Breast epithelium (tissue), 4 donors: ENCODE measurements at regions not wholly inside any gene's neighbourhood (a gene's known extent, or its start where the extent isn't known, plus 50 kb on each side); places are given as distances from the start of the nearest gene placed in this dataset.

Experiments
- DNase-seq, 2 donors: peaks; one replicate each; pipeline ENCODE4 v3.0.0-alpha.2; 2019; ENCODE audit warnings: low spot score in 2 of 2
- H3K27ac ChIP-seq, 2 donors: fragments of 200-600 bp; sonication (generic) in 1 of 2; one replicate each; pipeline ENCODE4 v1.5.1; 2016 to 2019; ENCODE audit warnings: mild to moderate bottlenecking in 1 of 2
- H3K27me3 ChIP-seq, 2 donors: fragments of 200-600 bp; sonication (generic) in 1 of 2; one replicate each; pipeline versions ENCODE4 v1.5.1 to v1.6.0; 2017 to 2019; ENCODE audit warnings: control low read depth in 1 of 2, mild to moderate bottlenecking in 1 of 2
- H3K36me3 ChIP-seq: fragments of 200-600 bp; one replicate; pipeline ENCODE4 v1.5.1; 2019
- H3K4me1 ChIP-seq, 2 donors: fragments of 200-600 bp; sonication (generic); one replicate each; pipeline ENCODE4 v1.5.1; 2016 to 2019; ENCODE audit warnings: control low read depth in 1 of 2
- H3K4me3 ChIP-seq, 3 donors: fragments of 200-600 bp; sonication (generic); 1 replicate in 2 of 3; 2 replicates in 1 of 3; pipeline ENCODE4 v1.5.1; 2016 to 2019; ENCODE audit warnings: mild to moderate bottlenecking in 3 of 3, moderate library complexity in 2 of 3
- H3K9me3 ChIP-seq, 2 donors: fragments of 200-600 bp; sonication (generic) in 1 of 2; one replicate each; pipeline ENCODE4 v1.5.1; 2016 to 2019; ENCODE audit warnings: control low read depth in 1 of 2
- POLR2A ChIP-seq: fragments of 450-650 bp; IDR thresholded peaks from one replicate; pipeline ENCODE4 v1.6.1; 2016; ENCODE audit warnings: antibody characterized with exemption, mild to moderate bottlenecking, moderate library complexity
- POLR2AphosphoS5 ChIP-seq, 3 donors: sonication (generic); formaldehyde crosslinking; IDR thresholded peaks; one replicate each; pipeline ENCODE4 v1.6.1; 2017; ENCODE audit warnings: antibody characterized with exemption in 3 of 3
- intact Hi-C: fragments of 100-400 bp; cut with DNase I; formaldehyde crosslinking; loops from one replicate; pipeline ENCODE4 v1.15.1; 2023; ENCODE audit warnings: low total_unique reads
- TF ChIP-seq, protein P1 (sequence below), 3 donors: fragments of 450-650 bp; IDR thresholded peaks; one replicate each; pipeline ENCODE4 v1.5.1; 2016 to 2017; ENCODE audit warnings: antibody characterized with exemption in 3 of 3, mild to moderate bottlenecking in 3 of 3, moderate library complexity in 3 of 3

- H3K9me3 ChIP-seq, result no peaks in the 10 kb centered on the region
- DNase-seq, result no peak
- no peak overlapping the region for H3K4me3 ChIP-seq
- intact Hi-C loops, result no loop called here
- no peaks in the 10 kb centered on the region for H3K4me1 ChIP-seq
- TF ChIP-seq POLR2A (no peak), POLR2AphosphoS5 (IDR thresholded peaks at IDR 0.05) (no peak)
- TF ChIP-seq, protein P1, sequence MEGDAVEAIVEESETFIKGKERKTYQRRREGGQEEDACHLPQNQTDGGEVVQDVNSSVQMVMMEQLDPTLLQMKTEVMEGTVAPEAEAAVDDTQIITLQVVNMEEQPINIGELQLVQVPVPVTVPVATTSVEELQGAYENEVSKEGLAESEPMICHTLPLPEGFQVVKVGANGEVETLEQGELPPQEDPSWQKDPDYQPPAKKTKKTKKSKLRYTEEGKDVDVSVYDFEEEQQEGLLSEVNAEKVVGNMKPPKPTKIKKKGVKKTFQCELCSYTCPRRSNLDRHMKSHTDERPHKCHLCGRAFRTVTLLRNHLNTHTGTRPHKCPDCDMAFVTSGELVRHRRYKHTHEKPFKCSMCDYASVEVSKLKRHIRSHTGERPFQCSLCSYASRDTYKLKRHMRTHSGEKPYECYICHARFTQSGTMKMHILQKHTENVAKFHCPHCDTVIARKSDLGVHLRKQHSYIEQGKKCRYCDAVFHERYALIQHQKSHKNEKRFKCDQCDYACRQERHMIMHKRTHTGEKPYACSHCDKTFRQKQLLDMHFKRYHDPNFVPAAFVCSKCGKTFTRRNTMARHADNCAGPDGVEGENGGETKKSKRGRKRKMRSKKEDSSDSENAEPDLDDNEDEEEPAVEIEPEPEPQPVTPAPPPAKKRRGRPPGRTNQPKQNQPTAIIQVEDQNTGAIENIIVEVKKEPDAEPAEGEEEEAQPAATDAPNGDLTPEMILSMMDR (IDR thresholded peaks at IDR 0.05), result no peak
- no peaks in the 10 kb centered on the region for H3K36me3 ChIP-seq
- H3K27me3 ChIP-seq, result no peaks in the 10 kb centered on the region
- no peak overlapping the region for H3K27ac ChIP-seq
Measured at GRCh38 chr9:30482499-30482898, 1901.9 kb upstream of the ACO1 start.

GRCh38 chr9:30484690-30485089, 1899.8 kb upstream of the ACO1 start:
- intact Hi-C loops, result no loop called here
- no peaks in the 10 kb centered on the region for H3K36me3 ChIP-seq

DNA sequence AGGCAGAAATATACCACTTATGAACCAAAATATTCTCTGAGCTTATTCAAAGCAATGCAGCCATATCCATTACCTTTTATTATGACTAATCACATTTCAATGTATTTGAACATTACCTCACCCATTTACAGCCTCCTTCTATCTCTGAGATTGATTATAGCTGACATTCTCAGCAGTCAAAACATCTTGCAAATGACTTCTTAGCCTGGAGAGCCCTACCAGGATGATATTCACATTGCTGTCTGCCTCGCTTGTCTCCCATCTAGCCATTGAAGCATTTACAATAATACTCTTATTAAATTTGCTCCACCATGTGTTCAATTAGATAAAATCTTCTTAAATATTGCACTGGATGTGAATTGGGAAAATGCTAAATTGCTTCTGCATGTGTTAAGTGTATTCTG, 1879.9 kb upstream of the ACO1 start:
- no peak for DNase-seq
- no peak for TF ChIP-seq POLR2A
- TF ChIP-seq, protein P1 (IDR thresholded peaks at IDR 0.05), result no peak
- TF ChIP-seq POLR2AphosphoS5 (IDR thresholded peaks at IDR 0.05), result no peak
- H3K4me3 ChIP-seq, result no peak overlapping the region
- H3K27me3 ChIP-seq, result no peaks in the 10 kb centered on the region
- intact Hi-C loops, result no loop called here
- no peaks in the 10 kb centered on the region for H3K9me3 ChIP-seq
- no peak overlapping the region for H3K27ac ChIP-seq
- peaks cover 4% of the 10 kb centered on the region for H3K36me3 ChIP-seq
- H3K4me1 ChIP-seq, result no peaks in the 10 kb centered on the region

More at GRCh38 chr9:30484690-30485089, 1899.8 kb upstream of the ACO1 start:
- TF ChIP-seq, protein P1 (IDR thresholded peaks at IDR 0.05), result no peak
- no peaks in the 10 kb centered on the region for H3K27me3 ChIP-seq
- H3K4me1 ChIP-seq, result no peaks in the 10 kb centered on the region
- no peak overlapping the region for H3K27ac ChIP-seq
- no peaks in the 10 kb centered on the region for H3K9me3 ChIP-seq
- no peak for DNase-seq
- no peak overlapping the region for H3K4me3 ChIP-seq

DNA sequence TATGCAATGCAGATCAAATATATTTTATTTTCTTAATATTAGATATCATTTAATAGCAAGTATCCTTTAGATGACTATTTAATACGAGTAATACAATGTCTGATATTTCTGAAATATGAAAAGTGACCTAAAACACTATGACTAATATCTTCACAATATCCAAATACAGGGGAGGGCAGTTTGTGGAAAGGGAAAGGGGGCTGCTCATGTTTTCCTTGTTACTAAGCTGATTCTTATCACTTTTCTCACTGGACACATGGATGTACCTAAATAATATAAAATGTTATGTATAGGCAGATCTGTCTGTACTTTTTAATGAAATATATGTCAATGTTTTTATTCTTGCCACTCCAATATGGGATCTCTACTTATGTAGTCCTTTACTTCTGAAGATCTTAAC, 1879.1 kb upstream of the ACO1 start:
- TF ChIP-seq, protein P1 (IDR thresholded peaks at IDR 0.05), result no peak
- TF ChIP-seq POLR2A (no peak), POLR2AphosphoS5 (IDR thresholded peaks at IDR 0.05) (no peak)
- H3K4me1 ChIP-seq, result no peaks in the 10 kb centered on the region
- H3K27ac ChIP-seq, result no peak overlapping the region
- intact Hi-C loops, result no loop called here
- peaks cover 4% of the 10 kb centered on the region for H3K36me3 ChIP-seq
- H3K4me3 ChIP-seq, result no peak overlapping the region
- no peaks in the 10 kb centered on the region for H3K27me3 ChIP-seq
- no peak for DNase-seq
- no peaks in the 10 kb centered on the region for H3K9me3 ChIP-seq

GRCh38 chr9:30506749-30507148, 1877.7 kb upstream of the ACO1 start:
- Histone ChIP-seq H3K27me3 (no peaks in the 10 kb centered on the region), H3K4me3 (no peak overlapping the region), H3K27ac (no peak overlapping the region), H3K9me3 (no peaks in the 10 kb centered on the region), H3K4me1 (no peaks in the 10 kb centered on the region), H3K36me3 (no peaks in the 10 kb centered on the region)
- intact Hi-C loops, result no loop called here
- TF ChIP-seq, protein P1 (IDR thresholded peaks at IDR 0.05), result no peak
- TF ChIP-seq POLR2A (no peak), POLR2AphosphoS5 (IDR thresholded peaks at IDR 0.05) (no peak)
- no peak for DNase-seq
